GM23338 (cell line): ENCODE measurements at regions not wholly inside any gene's neighbourhood (a gene's known extent, or its start where the extent isn't known, plus 50 kb on each side); places are given as distances from the start of the nearest gene placed in this dataset.

ENCODE experiments used
- ATAC-seq: fragments of 200-7000 bp; cut with Tn5 transposase; 3 replicates; pipeline ENCODE4 v1.9.1; 2020
- DNase-seq: peaks from one replicate; pipeline ENCODE4 v3.0.0-alpha.2; 2015; ENCODE audit warnings: low spot score
- H2AFZ ChIP-seq: fragments of 200-600 bp; sonication (generic); 2 replicates; pipeline ENCODE4 v1.8.0; 2016; ENCODE audit warnings: antibody characterized with exemption, mild to moderate bottlenecking, moderate library complexity
- H3F3A ChIP-seq: fragments of 200-600 bp; sonication (generic); replicated peaks from 2 replicates; pipeline ENCODE4 v1.8.0; 2017; ENCODE audit warnings: antibody characterized with exemption, mixed run types, low read depth
- H3K27ac ChIP-seq: fragments of 200-600 bp; sonication (generic); 2 replicates; pipeline ENCODE4 v1.6.1; 2016; ENCODE audit warnings: low read depth
- H3K27me3 ChIP-seq: fragments of 200-600 bp; sonication (generic); 2 replicates; pipeline ENCODE4 v1.8.0; 2016; ENCODE audit warnings: mild to moderate bottlenecking, mixed run types, moderate library complexity; ENCODE audit not compliant: insufficient read depth
- H3K36me3 ChIP-seq: fragments of 200-600 bp; sonication (generic); 2 replicates; pipeline ENCODE4 v1.8.0; 2016; ENCODE audit warnings: mild to moderate bottlenecking; ENCODE audit not compliant: insufficient read depth
- H3K4me1 ChIP-seq: fragments of 200-600 bp; sonication (generic); 2 replicates; pipeline ENCODE4 v1.8.0; 2016; ENCODE audit warnings: mild to moderate bottlenecking, moderate library complexity; ENCODE audit not compliant: insufficient read depth
- H3K4me2 ChIP-seq: fragments of 200-600 bp; sonication (generic); 2 replicates; pipeline ENCODE4 v1.7.1; 2017; ENCODE audit warnings: mixed run types
- H3K4me3 ChIP-seq: fragments of 200-600 bp; sonication (generic); 2 replicates; pipeline ENCODE4 v1.6.1; 2016; ENCODE audit warnings: mixed run types
- H3K79me2 ChIP-seq: fragments of 200-600 bp; sonication (generic); replicated peaks from 2 replicates; pipeline ENCODE4 v1.8.0; 2017; ENCODE audit warnings: mild to moderate bottlenecking; ENCODE audit not compliant: insufficient read depth
- H3K9me2 ChIP-seq: fragments of 200-600 bp; sonication (generic); 2 replicates; pipeline ENCODE4 v1.8.0; 2017; ENCODE audit not compliant: insufficient read depth
- H4K20me1 ChIP-seq: fragments of 200-600 bp; sonication (generic); replicated peaks from 2 replicates; pipeline ENCODE4 v1.8.0; 2017; ENCODE audit warnings: mild to moderate bottlenecking; ENCODE audit not compliant: insufficient read depth
- H3K27ac Mint-ChIP-seq: 2 replicates; pipeline ENCODE4 v1.8.0; 2020; ENCODE audit warnings: inconsistent platforms, mild to moderate bottlenecking, moderate library complexity, mixed read lengths
- H3K27me3 Mint-ChIP-seq: 3 replicates; pipeline ENCODE4 v1.8.0; 2022; ENCODE audit warnings: low read depth, mild to moderate bottlenecking, moderate library complexity, mixed read lengths, inconsistent platforms; ENCODE audit not compliant: insufficient read depth, poor library complexity
- H3K36me3 Mint-ChIP-seq: 3 replicates; pipeline ENCODE4 v1.8.0; 2021; ENCODE audit warnings: low read depth, mild to moderate bottlenecking, inconsistent platforms, moderate library complexity, mixed read lengths
- H3K4me1 Mint-ChIP-seq: 3 replicates; pipeline ENCODE4 v1.8.0; 2020; ENCODE audit warnings: mild to moderate bottlenecking, inconsistent platforms, mixed read lengths
- H3K4me3 Mint-ChIP-seq: 3 replicates; pipeline ENCODE4 v1.8.0; 2021; ENCODE audit warnings: moderate library complexity, mild to moderate bottlenecking, inconsistent platforms, mixed read lengths
- H3K9me3 Mint-ChIP-seq: 3 replicates; pipeline ENCODE4 v1.8.0; 2020; ENCODE audit warnings: moderate library complexity, mild to moderate bottlenecking, inconsistent platforms, mixed read lengths
- CREB1 ChIP-seq: fragments of 250-450 bp; sonication (Bioruptor Pico); IDR thresholded peaks from 2 replicates; pipeline ENCODE4 v1.5.0; 2020; ENCODE audit warnings: low read depth, mild to moderate bottlenecking, moderate library complexity
- CTCF ChIP-seq, 2 experiments: fragments of 200-600 bp in 1 of 2; sonication (generic) in 1 of 2; conservative IDR thresholded peaks; 2 replicates each; pipeline versions ENCODE4 v1.5.1 to v1.6.1; 2016 to 2017; ENCODE audit warnings: antibody characterized with exemption in 2 of 2, low read depth in 2 of 2, mild to moderate bottlenecking in 2 of 2, moderate library complexity in 1 of 2
- ETS1 ChIP-seq: IDR thresholded peaks from 2 replicates; pipeline ENCODE4 v1.6.1; 2016; ENCODE audit warnings: antibody characterized with exemption
- EZH2 ChIP-seq: fragments of 200-600 bp; sonication (generic); IDR thresholded peaks from one replicate; pipeline ENCODE4 v1.8.0; 2017; ENCODE audit warnings: antibody characterized with exemption, mild to moderate bottlenecking, low read depth; ENCODE audit not compliant: unreplicated experiment
- EZH2phosphoT487 ChIP-seq: fragments of 200-600 bp; sonication (generic); IDR thresholded peaks from one replicate; pipeline ENCODE4 v1.8.1; 2018; ENCODE audit warnings: antibody characterized with exemption; ENCODE audit not compliant: unreplicated experiment
- JUNB ChIP-seq: IDR thresholded peaks from one replicate; pipeline ENCODE4 v1.6.1; 2016; ENCODE audit warnings: antibody characterized with exemption; ENCODE audit not compliant: unreplicated experiment
- NANOG ChIP-seq: IDR thresholded peaks from 2 replicates; pipeline ENCODE4 v1.6.1; 2016; ENCODE audit warnings: antibody characterized with exemption, borderline replicate concordance
- POLR2AphosphoS5 ChIP-seq: IDR thresholded peaks from 2 replicates; pipeline ENCODE4 v1.6.1; 2016; ENCODE audit warnings: antibody characterized with exemption, low read depth
- REST ChIP-seq: IDR thresholded peaks from one replicate; pipeline ENCODE4 v1.6.1; 2018; ENCODE audit warnings: antibody characterized with exemption; ENCODE audit not compliant: unreplicated experiment
- STAT1 ChIP-seq: IDR thresholded peaks from one replicate; pipeline ENCODE4 v1.6.1; 2016; ENCODE audit warnings: antibody characterized with exemption; ENCODE audit not compliant: unreplicated experiment
- ZNF114 ChIP-seq: fragments of 250-450 bp; sonication (Bioruptor Pico); IDR thresholded peaks from 2 replicates; pipeline ENCODE4 v1.5.0; 2020; ENCODE audit warnings: mild to moderate bottlenecking, moderate library complexity
- ZNF331 ChIP-seq: fragments of 250-450 bp; sonication (Bioruptor Pico); IDR thresholded peaks from 2 replicates; pipeline ENCODE4 v1.5.0; 2020; ENCODE audit warnings: low read depth, mild to moderate bottlenecking, moderate library complexity
- ZNF462 ChIP-seq: fragments of 250-450 bp; sonication (Bioruptor Pico); IDR thresholded peaks from 2 replicates; pipeline ENCODE4 v1.5.0; 2020; ENCODE audit warnings: mild to moderate bottlenecking, moderate library complexity

GRCh38 chr3:165434516-165434915, 238.3 kb upstream of the SLITRK3 start:
- Mint-ChIP-seq H3K36me3 (peaks cover 7% of the 10 kb centered on the region), H3K27ac (no peak overlapping the region), H3K9me3 (peaks cover 33% of the 10 kb centered on the region), H3K27me3 (peaks cover 3% of the 10 kb centered on the region), H3K4me3 (no peak overlapping the region), H3K4me1 (no peaks in the 10 kb centered on the region)
- Histone ChIP-seq H3F3A (no peaks in the 10 kb centered on the region), H3K36me3 (no peaks in the 10 kb centered on the region), H3K27me3 (no peaks in the 10 kb centered on the region), H3K4me1 (no peaks in the 10 kb centered on the region), H2AFZ (no peak overlapping the region), H3K79me2 (no peaks in the 10 kb centered on the region), H3K4me3 (no peak overlapping the region), H3K9me2 (no peaks in the 10 kb centered on the region), H3K27ac (no peak overlapping the region), H3K4me2 (no peak overlapping the region), H4K20me1 (no peaks in the 10 kb centered on the region)
- DNase-seq (no peak), ATAC-seq (no peak)
- TF ChIP-seq ZNF114 (CRISPR knock-in tag) (no peak), ZNF331 (CRISPR knock-in tag) (no peak), ZNF462 (CRISPR knock-in tag) (no peak), JUNB (no peak), CREB1 (CRISPR knock-in tag) (no peak), ETS1 (no peak), REST (no peak), EZH2phosphoT487 (no peak), EZH2 (no peak), CTCF (conservative IDR thresholded peaks at IDR 0.05; ENCODE audit: low read depth in 2 of 2) (no peak), POLR2AphosphoS5 (no peak), NANOG (no peak), STAT1 (no peak)
